NCI-H460 (cell line): ENCODE measurements at regions not wholly inside any gene's neighbourhood (a gene's known extent, or its start where the extent isn't known, plus 50 kb on each side); places are given as distances from the start of the nearest gene placed in this dataset.
"Not testable (repeated sequence)": the region's sequence is repeated elsewhere in the genome, so short reads cannot be mapped to it uniquely, and the experiment has no call there.

Experiments
- DNase-seq: peaks from one replicate; pipeline ENCODE4 v3.0.0-alpha.2; 2016; ENCODE audit warnings: low read depth; ENCODE audit errors: extremely low read depth

- no peak for DNase-seq
Observed at GRCh38 chr12:46554460-46554859, 181.9 kb upstream of the SLC38A2 start.

- no peak for DNase-seq
Observed at GRCh38 chr12:46553911-46554310, 181.3 kb upstream of the SLC38A2 start.

- no peak for DNase-seq
Observed at GRCh38 chr12:46553266-46553665, 180.7 kb upstream of the SLC38A2 start.

GRCh38 chr12:46550266-46550879, 177.8 kb upstream of the SLC38A2 start:
- no peak for DNase-seq

GRCh38 chr12:46549527-46550265, 177.1 kb upstream of the SLC38A2 start:
- peak; percentile 90 for DNase-seq

GRCh38 chr12:46548605-46549071, 176.1 kb upstream of the SLC38A2 start:
- DNase-seq, result no peak

GRCh38 chr12:46547421-46548354, 175.1 kb upstream of the SLC38A2 start:
- DNase-seq, result no peak

GRCh38 chr12:46546634-46547273, 174.2 kb upstream of the SLC38A2 start:
- DNase-seq, result no peak

GRCh38 chr12:46543378-46543795, 170.8 kb upstream of the SLC38A2 start:
- DNase-seq, result not testable (repeated sequence)

- no peak for DNase-seq
Observed at GRCh38 chr12:46538976-46539375, 166.4 kb upstream of the SLC38A2 start.

GRCh38 chr12:46537387-46537955, 164.9 kb upstream of the SLC38A2 start:
- no peak for DNase-seq

GRCh38 chr12:46536316-46536715, 163.7 kb upstream of the SLC38A2 start:
- not testable (repeated sequence) for DNase-seq

GRCh38 chr12:46535907-46536306, 163.3 kb upstream of the SLC38A2 start:
- DNase-seq, result no peak

- DNase-seq, result no peak
Observed at GRCh38 chr12:46535376-46535775, 162.8 kb upstream of the SLC38A2 start.

- DNase-seq, result no peak
Observed at GRCh38 chr12:46534327-46534840, 161.8 kb upstream of the SLC38A2 start.

GRCh38 chr12:46533723-46534122, 161.2 kb upstream of the SLC38A2 start:
- DNase-seq, result no peak

- DNase-seq, result no peak
Observed at GRCh38 chr12:46531804-46532203, 159.2 kb upstream of the SLC38A2 start.

- DNase-seq, result no peak
Observed at GRCh38 chr12:46531059-46531785, 158.6 kb upstream of the SLC38A2 start.

- DNase-seq, result no peak
Observed at GRCh38 chr12:46530373-46531056, 157.9 kb upstream of the SLC38A2 start.
